ENCODE measurements at regions not wholly inside any gene's neighbourhood (a gene's known extent, or its start where the extent isn't known, plus 50 kb on each side); places are given as distances from the start of the nearest gene placed in this dataset.
"Not testable (repeated sequence)": the region's sequence is repeated elsewhere in the genome, so short reads cannot be mapped to it uniquely, and the experiment has no call there.

GRCh38 chr12:124706363-124706762 is 139.0 kb upstream of the NCOR2 start:
- no peak for DNase-seq (ENCODE audit: low read depth, low spot score)

- DNase-seq (ENCODE audit: low read depth, low spot score): no peak
Measured at GRCh38 chr12:124705545-124706138, 138.2 kb upstream of the NCOR2 start.

GRCh38 chr12:124704619-124705018 is 137.2 kb upstream of the NCOR2 start:
- no peak for DNase-seq (ENCODE audit: low read depth, low spot score)

GRCh38 chr12:124703856-124704255 is 136.4 kb upstream of the NCOR2 start:
- DNase-seq (ENCODE audit: low read depth, low spot score): no peak

- no peak for DNase-seq (ENCODE audit: low read depth, low spot score)
Measured at GRCh38 chr12:124702736-124703135, 135.3 kb upstream of the NCOR2 start.

GRCh38 chr12:124700810-124701592 is 133.6 kb upstream of the NCOR2 start:
- DNase-seq (ENCODE audit: low read depth, low spot score): no peak

- no peak for DNase-seq (ENCODE audit: low read depth, low spot score)
Measured at GRCh38 chr12:124699909-124700308, 132.5 kb upstream of the NCOR2 start.

GRCh38 chr12:124698998-124699305 is 131.5 kb upstream of the NCOR2 start:
- DNase-seq (ENCODE audit: low read depth, low spot score): no peak

- DNase-seq (ENCODE audit: low read depth, low spot score): no peak
Measured at GRCh38 chr12:124698211-124698997, 131.0 kb upstream of the NCOR2 start.

- not testable (repeated sequence) for DNase-seq (ENCODE audit: low read depth, low spot score)
Measured at GRCh38 chr12:124697722-124698121, 130.3 kb upstream of the NCOR2 start.

- no peak for DNase-seq (ENCODE audit: low read depth, low spot score)
Measured at GRCh38 chr12:124696693-124697476, 129.5 kb upstream of the NCOR2 start.

- no peak for DNase-seq (ENCODE audit: low read depth, low spot score)
Measured at GRCh38 chr12:124695861-124696260, 128.4 kb upstream of the NCOR2 start.

GRCh38 chr12:124694846-124695497 is 127.6 kb upstream of the NCOR2 start:
- no peak for DNase-seq (ENCODE audit: low read depth, low spot score)

- no peak for DNase-seq (ENCODE audit: low read depth, low spot score)
Measured at GRCh38 chr12:124694250-124694649, 126.8 kb upstream of the NCOR2 start.

GRCh38 chr12:124693111-124693723 is 125.8 kb upstream of the NCOR2 start:
- DNase-seq (ENCODE audit: low read depth, low spot score): no peak

- no peak for DNase-seq (ENCODE audit: low read depth, low spot score)
Measured at GRCh38 chr12:124692443-124692842, 125.0 kb upstream of the NCOR2 start.

- no peak for DNase-seq (ENCODE audit: low read depth, low spot score)
Measured at GRCh38 chr12:124691429-124691828, 124.0 kb upstream of the NCOR2 start.

GRCh38 chr12:124689631-124690030 is 122.2 kb upstream of the NCOR2 start:
- no peak for DNase-seq (ENCODE audit: low read depth, low spot score)

- no peak for DNase-seq (ENCODE audit: low read depth, low spot score)
Measured at GRCh38 chr12:124688356-124688992, 121.1 kb upstream of the NCOR2 start.

GRCh38 chr12:124687917-124688316 is 120.5 kb upstream of the NCOR2 start:
- no peak for DNase-seq (ENCODE audit: low read depth, low spot score)

All from smooth muscle cell of the brain vasculature (primary cell).